ENCODE measurements at regions not wholly inside any gene's neighbourhood (a gene's known extent, or its start where the extent isn't known, plus 50 kb on each side); places are given as distances from the start of the nearest gene placed in this dataset.

DNA sequence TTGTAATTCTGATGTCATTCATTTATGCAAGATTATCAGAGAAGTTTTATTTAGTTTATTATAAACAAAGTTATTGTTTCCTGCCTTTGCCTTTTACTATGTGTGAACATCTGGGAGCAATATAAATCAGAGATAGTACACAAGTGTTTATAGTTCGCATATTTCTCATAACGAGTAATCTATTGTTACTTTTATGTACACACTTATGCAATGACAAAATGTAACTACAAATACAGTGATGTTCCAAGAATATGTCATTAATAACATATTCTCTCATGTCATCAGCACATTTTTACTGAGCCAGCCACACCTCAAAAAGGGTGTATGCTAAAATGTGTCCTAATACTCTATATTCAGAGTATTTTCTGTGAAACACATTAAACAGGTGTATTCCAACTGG lies 243.2 kb downstream of the ALX1 start:
- peaks cover 5% of the 10 kb centered on the region for H3K4me1 ChIP-seq
- H3K9me3 ChIP-seq (ENCODE audit: low read depth), result no peaks in the 10 kb centered on the region
- no peak for TF ChIP-seq CTCF (IDR thresholded peaks at IDR 0.05)
- no peak for TF ChIP-seq EZH2phosphoT487 (IDR thresholded peaks at IDR 0.05)
- TF ChIP-seq EZH2 (IDR thresholded peaks at IDR 0.05), result no peak
- no peak overlapping the region for H3K4me2 ChIP-seq
- no peaks in the 10 kb centered on the region for H3K27me3 ChIP-seq
- Mint-ChIP-seq H3K4me3 (no peak overlapping the region), H3K4me1 (no peaks in the 10 kb centered on the region), H3K36me3 (no peaks in the 10 kb centered on the region), H3K27me3 (ENCODE audit: insufficient read depth, low read depth) (no peaks in the 10 kb centered on the region), H3K9me3 (no peaks in the 10 kb centered on the region), H3K27ac (no peak overlapping the region)
- H3K36me3 ChIP-seq, result no peaks in the 10 kb centered on the region
- no peak overlapping the region for H2AFZ ChIP-seq (replicated peaks)
- H3K27ac ChIP-seq, result no peak overlapping the region
- H3F3A ChIP-seq (ENCODE audit: low read depth), result no peaks in the 10 kb centered on the region
- H4K20me1 ChIP-seq (ENCODE audit: low read depth), result no peaks in the 10 kb centered on the region
- no peak for DNase-seq (ENCODE audit: low spot score)
- no peak overlapping the region for H3K4me3 ChIP-seq
- H3K9ac ChIP-seq, result no peak overlapping the region
- no peaks in the 10 kb centered on the region for H3K79me2 ChIP-seq (ENCODE audit: low read depth)

GRCh38 chr12:85527192-85527591 lies 247.2 kb downstream of the ALX1 start:
- H3K27me3 Mint-ChIP-seq (ENCODE audit: insufficient read depth, low read depth), result no peaks in the 10 kb centered on the region
- Histone ChIP-seq H3K4me2 (no peak overlapping the region), H3K36me3 (no peaks in the 10 kb centered on the region), H3K9me3 (ENCODE audit: low read depth) (no peaks in the 10 kb centered on the region), H3K4me1 (no peaks in the 10 kb centered on the region), H3K9ac (no peak overlapping the region), H4K20me1 (ENCODE audit: low read depth) (no peaks in the 10 kb centered on the region), H3K27ac (no peak overlapping the region), H3K79me2 (ENCODE audit: low read depth) (no peaks in the 10 kb centered on the region), H2AFZ (replicated peaks) (no peak overlapping the region), H3K27me3 (no peaks in the 10 kb centered on the region), H3F3A (ENCODE audit: low read depth) (no peaks in the 10 kb centered on the region), H3K4me3 (no peak overlapping the region)
- H3K27ac Mint-ChIP-seq, result no peak overlapping the region
- no peak for TF ChIP-seq CTCF (IDR thresholded peaks at IDR 0.05)
- no peak for TF ChIP-seq EZH2phosphoT487 (IDR thresholded peaks at IDR 0.05)
- no peak for TF ChIP-seq EZH2 (IDR thresholded peaks at IDR 0.05)
- DNase-seq (ENCODE audit: low spot score), result no peak
- H3K4me1 Mint-ChIP-seq, result no peaks in the 10 kb centered on the region
- H3K4me3 Mint-ChIP-seq, result no peak overlapping the region
- H3K9me3 Mint-ChIP-seq, result no peaks in the 10 kb centered on the region
- H3K36me3 Mint-ChIP-seq, result no peaks in the 10 kb centered on the region

DNA sequence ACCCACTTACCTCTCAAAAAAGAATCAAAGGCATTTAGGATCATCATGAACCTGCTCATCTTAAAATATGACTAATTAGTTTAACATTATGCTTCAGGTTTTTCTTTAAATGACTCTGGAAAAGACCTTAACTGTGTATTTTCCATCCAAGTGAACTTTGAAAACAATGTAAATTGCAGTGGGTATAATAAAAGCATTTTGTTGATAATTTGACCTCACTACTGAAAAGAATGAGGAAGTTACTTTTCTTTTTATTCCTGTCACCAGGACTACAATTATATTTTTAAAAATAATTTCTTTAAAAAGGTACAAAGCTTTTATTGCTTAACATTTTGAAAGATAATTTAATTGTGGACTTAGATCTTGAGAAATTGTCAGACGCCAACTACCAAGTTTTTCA lies 249.9 kb downstream of the ALX1 start:
- H3F3A ChIP-seq (ENCODE audit: low read depth), result no peaks in the 10 kb centered on the region
- H3K79me2 ChIP-seq (ENCODE audit: low read depth), result no peaks in the 10 kb centered on the region
- no peaks in the 10 kb centered on the region for H3K9me3 Mint-ChIP-seq
- H4K20me1 ChIP-seq (ENCODE audit: low read depth), result no peaks in the 10 kb centered on the region
- H3K36me3 ChIP-seq, result no peaks in the 10 kb centered on the region
- H3K27me3 Mint-ChIP-seq (ENCODE audit: insufficient read depth, low read depth), result no peaks in the 10 kb centered on the region
- no peak overlapping the region for H3K4me3 ChIP-seq
- H3K4me3 Mint-ChIP-seq, result no peak overlapping the region
- no peaks in the 10 kb centered on the region for H3K4me1 Mint-ChIP-seq
- no peak overlapping the region for H3K27ac ChIP-seq
- TF ChIP-seq CTCF (IDR thresholded peaks at IDR 0.05) (no peak), EZH2 (IDR thresholded peaks at IDR 0.05) (no peak), EZH2phosphoT487 (IDR thresholded peaks at IDR 0.05) (no peak)
- no peak overlapping the region for H2AFZ ChIP-seq (replicated peaks)
- no peak overlapping the region for H3K27ac Mint-ChIP-seq
- no peak overlapping the region for H3K9ac ChIP-seq
- no peaks in the 10 kb centered on the region for H3K27me3 ChIP-seq
- H3K4me2 ChIP-seq, result no peak overlapping the region
- H3K36me3 Mint-ChIP-seq, result no peaks in the 10 kb centered on the region
- DNase-seq (ENCODE audit: low spot score), result no peak
- no peaks in the 10 kb centered on the region for H3K4me1 ChIP-seq
- H3K9me3 ChIP-seq (ENCODE audit: low read depth), result no peaks in the 10 kb centered on the region

DNA sequence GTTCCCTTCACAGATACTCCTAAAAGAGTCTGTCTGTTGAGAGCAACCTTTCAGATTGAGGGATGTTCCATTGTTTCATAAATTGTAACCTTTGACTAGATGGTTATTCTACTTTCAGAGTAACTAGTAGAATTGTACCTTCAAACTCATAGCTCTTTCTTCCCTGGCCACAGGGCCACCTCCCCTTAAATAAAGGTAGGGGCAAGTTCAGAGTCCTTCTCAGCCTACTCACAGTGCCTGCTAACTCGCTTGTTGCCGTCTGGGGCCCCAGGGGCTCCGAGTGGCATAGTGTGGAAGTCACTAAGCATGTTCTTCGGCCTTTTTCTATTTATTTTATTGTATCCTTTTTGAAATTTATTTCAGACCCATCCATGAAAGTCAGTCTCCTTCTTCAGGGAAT lies 250.4 kb downstream of the ALX1 start:
- Mint-ChIP-seq H3K9me3 (no peaks in the 10 kb centered on the region), H3K36me3 (no peaks in the 10 kb centered on the region), H3K27ac (no peak overlapping the region), H3K4me1 (no peaks in the 10 kb centered on the region), H3K27me3 (ENCODE audit: insufficient read depth, low read depth) (no peaks in the 10 kb centered on the region), H3K4me3 (no peak overlapping the region)
- Histone ChIP-seq H3K4me3 (no peak overlapping the region), H3K27ac (no peak overlapping the region), H3K4me1 (no peaks in the 10 kb centered on the region), H3K4me2 (no peak overlapping the region), H3F3A (ENCODE audit: low read depth) (no peaks in the 10 kb centered on the region), H3K9me3 (ENCODE audit: low read depth) (no peaks in the 10 kb centered on the region), H3K36me3 (no peaks in the 10 kb centered on the region), H4K20me1 (ENCODE audit: low read depth) (no peaks in the 10 kb centered on the region), H2AFZ (replicated peaks) (no peak overlapping the region), H3K27me3 (no peaks in the 10 kb centered on the region), H3K9ac (no peak overlapping the region), H3K79me2 (ENCODE audit: low read depth) (no peaks in the 10 kb centered on the region)
- TF ChIP-seq CTCF (IDR thresholded peaks at IDR 0.05), result no peak
- TF ChIP-seq EZH2phosphoT487 (IDR thresholded peaks at IDR 0.05), result no peak
- no peak for TF ChIP-seq EZH2 (IDR thresholded peaks at IDR 0.05)
- DNase-seq (ENCODE audit: low spot score), result no peak

Measured in neural progenitor cell (in vitro differentiated cells).